Keratinocyte (primary cell): ENCODE measurements at regions not wholly inside any gene's neighbourhood (a gene's known extent, or its start where the extent isn't known, plus 50 kb on each side); places are given as distances from the start of the nearest gene placed in this dataset.

Experiments used
- DNase-seq: peaks from one replicate; pipeline ENCODE4 v3.0.0-alpha.2; 2011; ENCODE audit warnings: low read depth, missing footprints, low spot score
- FAIRE-seq: peaks from 2 replicates; lab custom pipeline; 2011; peaks lifted over from hg19 to GRCh38; lab: Jason Lieb, UNC
- H2AFZ ChIP-seq: 2 replicates; pipeline ENCODE4 v1.6.0; 2012; ENCODE audit warnings: low read length, control low read depth, inconsistent platforms; ENCODE audit not compliant: control insufficient read depth
- H3K27ac ChIP-seq: 2 replicates; pipeline ENCODE4 v1.5.1; 2011; ENCODE audit warnings: low read length; ENCODE audit not compliant: control insufficient read depth, insufficient read depth
- H3K27me3 ChIP-seq: 3 replicates; pipeline ENCODE4 v1.6.0; 2011; ENCODE audit warnings: low read length; ENCODE audit not compliant: control insufficient read depth, insufficient read depth; ENCODE audit errors: extremely low read depth
- H3K36me3 ChIP-seq, 2 experiments: 2 replicates in 1 of 2; 3 replicates in 1 of 2; pipeline ENCODE4 v1.5.1; 2011; ENCODE audit warnings: low read length in 2 of 2, mild to moderate bottlenecking in 1 of 2; ENCODE audit not compliant: control insufficient read depth in 2 of 2, insufficient read depth in 2 of 2; ENCODE audit errors: extremely low read depth in 1 of 2
- H3K4me1 ChIP-seq: 3 replicates; pipeline ENCODE4 v1.5.1; 2011; ENCODE audit warnings: low read length; ENCODE audit not compliant: control insufficient read depth, insufficient read depth; ENCODE audit errors: extremely low read depth
- H3K4me2 ChIP-seq: 3 replicates; pipeline ENCODE4 v1.6.0; 2011; ENCODE audit warnings: low read depth, low read length; ENCODE audit not compliant: control insufficient read depth, insufficient read depth; ENCODE audit errors: extremely low read depth
- H3K4me3 ChIP-seq, 3 experiments: fragments of 200-600 bp in 1 of 3; sonication (generic) in 1 of 3; 2 replicates in 2 of 3; 3 replicates in 1 of 3; pipeline ENCODE4 v1.5.1; 2011 to 2016; ENCODE audit warnings: low read length in 3 of 3, mild to moderate bottlenecking in 3 of 3, control low read depth in 2 of 3, inconsistent platforms in 1 of 3, low read depth in 1 of 3, mixed read lengths in 1 of 3, mixed run types in 1 of 3, moderate library complexity in 1 of 3; ENCODE audit not compliant: control insufficient read depth in 2 of 3, insufficient read depth in 2 of 3; ENCODE audit errors: extremely low read depth in 1 of 3
- H3K79me2 ChIP-seq: 2 replicates; pipeline ENCODE4 v1.6.0; 2012; ENCODE audit warnings: low read length; ENCODE audit not compliant: control insufficient read depth, insufficient read depth
- H3K9ac ChIP-seq: 3 replicates; pipeline ENCODE4 v1.6.0; 2011; ENCODE audit warnings: low read length; ENCODE audit not compliant: control insufficient read depth, insufficient read depth; ENCODE audit errors: extremely low read depth
- H3K9me1 ChIP-seq: 3 replicates; pipeline ENCODE4 v1.6.0; 2011; ENCODE audit warnings: low read length; ENCODE audit not compliant: control insufficient read depth, insufficient read depth; ENCODE audit errors: extremely low read depth
- H3K9me3 ChIP-seq: 2 replicates; pipeline ENCODE4 v1.5.1; 2012; ENCODE audit warnings: low read depth, low read length; ENCODE audit not compliant: control insufficient read depth
- H4K20me1 ChIP-seq: 3 replicates; pipeline ENCODE4 v1.6.0; 2011; ENCODE audit warnings: low read length; ENCODE audit not compliant: control insufficient read depth, insufficient read depth; ENCODE audit errors: extremely low read depth
- EZH2 ChIP-seq: IDR thresholded peaks from one replicate; pipeline ENCODE4 v1.6.1; 2012; ENCODE audit warnings: inconsistent platforms, mild to moderate bottlenecking, low read length, moderate library complexity
- dilution Hi-C: fragments of 300-500 bp; cut with MboI; formaldehyde crosslinking; loops from one replicate; pipeline ENCODE4 v1.7.0; 2020; ENCODE audit warnings: low sequenced_read_pairs; ENCODE audit not compliant: extremely low pct_ligation_motif_present
- TF ChIP-seq, protein P1 (sequence below), 3 experiments: IDR thresholded peaks in 1 of 3; conservative IDR thresholded peaks in 1 of 3; optimal IDR thresholded peaks in 1 of 3; 2 replicates in 2 of 3; 3 replicates in 1 of 3; pipeline versions ENCODE3 to v1.5.1; 2011; ENCODE audit warnings: low read length in 3 of 3, mild to moderate bottlenecking in 3 of 3, moderate library complexity in 2 of 3, control low read depth in 1 of 3, inconsistent platforms in 1 of 3; ENCODE audit not compliant: insufficient read depth in 2 of 3; ENCODE audit errors: extremely low read depth in 1 of 3

DNA sequence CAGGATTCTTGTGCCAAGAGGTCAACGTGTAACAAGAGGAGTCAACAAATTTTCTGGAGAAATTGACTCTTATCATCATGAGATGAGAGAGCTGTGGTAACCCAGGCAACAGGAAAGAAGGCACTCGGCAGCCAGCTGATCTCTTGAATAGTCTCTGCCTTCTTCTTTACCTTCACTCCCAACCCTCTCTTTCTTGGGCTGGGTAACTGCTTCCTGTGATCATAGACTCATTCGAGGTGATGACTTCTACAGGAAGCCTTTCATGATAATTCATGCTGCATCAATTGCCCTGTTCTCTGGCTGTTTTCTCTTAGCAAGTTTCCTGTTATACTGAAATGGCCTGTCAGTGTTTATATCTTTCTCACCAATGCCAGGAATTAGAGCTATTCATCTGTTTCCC, 70.8 kb upstream of the FSTL5 start:
- no peak for FAIRE-seq

DNA sequence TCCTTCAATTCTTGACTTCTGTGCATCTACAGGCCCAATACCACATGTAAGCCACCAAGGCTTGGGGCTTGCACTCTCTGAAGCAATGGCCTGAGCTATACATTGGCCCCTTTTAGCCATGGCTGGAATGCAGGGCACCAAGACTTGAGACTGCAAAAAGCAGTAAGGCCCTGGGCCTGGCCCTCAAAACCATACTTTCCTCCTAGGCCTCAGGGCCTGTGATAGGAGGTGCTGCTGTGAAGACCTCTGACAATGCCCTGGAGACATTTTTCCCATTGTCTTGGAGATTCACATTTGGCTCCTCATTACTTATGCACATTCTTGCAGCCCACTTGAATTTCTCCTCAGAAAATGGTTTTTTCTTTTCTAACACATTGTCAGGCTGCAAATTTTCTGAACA, 68.5 kb upstream of the FSTL5 start:
- H3K27me3 ChIP-seq: no peaks in the 10 kb centered on the region
- peaks cover 1% of the 10 kb centered on the region for H3K9me3 ChIP-seq
- H3K4me3 ChIP-seq: no peak overlapping the region
- TF ChIP-seq EZH2: no peak
- TF ChIP-seq, protein P1, sequence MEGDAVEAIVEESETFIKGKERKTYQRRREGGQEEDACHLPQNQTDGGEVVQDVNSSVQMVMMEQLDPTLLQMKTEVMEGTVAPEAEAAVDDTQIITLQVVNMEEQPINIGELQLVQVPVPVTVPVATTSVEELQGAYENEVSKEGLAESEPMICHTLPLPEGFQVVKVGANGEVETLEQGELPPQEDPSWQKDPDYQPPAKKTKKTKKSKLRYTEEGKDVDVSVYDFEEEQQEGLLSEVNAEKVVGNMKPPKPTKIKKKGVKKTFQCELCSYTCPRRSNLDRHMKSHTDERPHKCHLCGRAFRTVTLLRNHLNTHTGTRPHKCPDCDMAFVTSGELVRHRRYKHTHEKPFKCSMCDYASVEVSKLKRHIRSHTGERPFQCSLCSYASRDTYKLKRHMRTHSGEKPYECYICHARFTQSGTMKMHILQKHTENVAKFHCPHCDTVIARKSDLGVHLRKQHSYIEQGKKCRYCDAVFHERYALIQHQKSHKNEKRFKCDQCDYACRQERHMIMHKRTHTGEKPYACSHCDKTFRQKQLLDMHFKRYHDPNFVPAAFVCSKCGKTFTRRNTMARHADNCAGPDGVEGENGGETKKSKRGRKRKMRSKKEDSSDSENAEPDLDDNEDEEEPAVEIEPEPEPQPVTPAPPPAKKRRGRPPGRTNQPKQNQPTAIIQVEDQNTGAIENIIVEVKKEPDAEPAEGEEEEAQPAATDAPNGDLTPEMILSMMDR (optimal IDR thresholded peaks at IDR 0.05 in 1 of 3, IDR thresholded peaks at IDR 0.05 in 1 of 3, conservative IDR thresholded peaks at IDR 0.05 in 1 of 3; ENCODE audit: extremely low read depth in 1 of 3, insufficient read depth in 2 of 3, low read length in 3 of 3): no peak
- no peak overlapping the region for H2AFZ ChIP-seq
- dilution Hi-C loops: no loop called here
- H3K36me3 ChIP-seq: no peaks in the 10 kb centered on the region
- no peak overlapping the region for H3K27ac ChIP-seq
- H3K9ac ChIP-seq: no peak overlapping the region
- DNase-seq (no peak), FAIRE-seq (no peak)
- H3K79me2 ChIP-seq: no peaks in the 10 kb centered on the region
- H3K4me1 ChIP-seq: no peaks in the 10 kb centered on the region
- H4K20me1 ChIP-seq: no peaks in the 10 kb centered on the region
- H3K4me2 ChIP-seq: no peak overlapping the region
- H3K9me1 ChIP-seq: no peaks in the 10 kb centered on the region

More for the DNA sequence above, 70.8 kb upstream of the FSTL5 start:
- H3K4me1 ChIP-seq: no peaks in the 10 kb centered on the region
- no peak overlapping the region for H3K27ac ChIP-seq
- H3K9me3 ChIP-seq: no peaks in the 10 kb centered on the region
- H3K4me3 ChIP-seq: no peak overlapping the region
- no peaks in the 10 kb centered on the region for H3K27me3 ChIP-seq
- no peaks in the 10 kb centered on the region for H4K20me1 ChIP-seq
- no peak for DNase-seq
- no peaks in the 10 kb centered on the region for H3K79me2 ChIP-seq
- dilution Hi-C loops: no loop called here
- no peak overlapping the region for H3K9ac ChIP-seq
- no peaks in the 10 kb centered on the region for H3K36me3 ChIP-seq
- TF ChIP-seq EZH2: no peak
- TF ChIP-seq, protein P1 (optimal IDR thresholded peaks at IDR 0.05 in 1 of 3, IDR thresholded peaks at IDR 0.05 in 1 of 3, conservative IDR thresholded peaks at IDR 0.05 in 1 of 3; ENCODE audit: extremely low read depth in 1 of 3, insufficient read depth in 2 of 3, low read length in 3 of 3): no peak
- H2AFZ ChIP-seq: no peak overlapping the region
- no peaks in the 10 kb centered on the region for H3K9me1 ChIP-seq
- H3K4me2 ChIP-seq: no peak overlapping the region
